GM12873 (cell line): ENCODE measurements at regions not wholly inside any gene's neighbourhood (a gene's known extent, or its start where the extent isn't known, plus 50 kb on each side); places are given as distances from the start of the nearest gene placed in this dataset.

Experiments
- CTCF ChIP-seq: IDR thresholded peaks from 2 replicates; pipeline ENCODE4 v1.5.1; 2012; ENCODE audit warnings: low read depth, mild to moderate bottlenecking, moderate library complexity, low read length, control low read depth; ENCODE audit not compliant: insufficient read depth; ENCODE audit errors: missing control alignments

DNA sequence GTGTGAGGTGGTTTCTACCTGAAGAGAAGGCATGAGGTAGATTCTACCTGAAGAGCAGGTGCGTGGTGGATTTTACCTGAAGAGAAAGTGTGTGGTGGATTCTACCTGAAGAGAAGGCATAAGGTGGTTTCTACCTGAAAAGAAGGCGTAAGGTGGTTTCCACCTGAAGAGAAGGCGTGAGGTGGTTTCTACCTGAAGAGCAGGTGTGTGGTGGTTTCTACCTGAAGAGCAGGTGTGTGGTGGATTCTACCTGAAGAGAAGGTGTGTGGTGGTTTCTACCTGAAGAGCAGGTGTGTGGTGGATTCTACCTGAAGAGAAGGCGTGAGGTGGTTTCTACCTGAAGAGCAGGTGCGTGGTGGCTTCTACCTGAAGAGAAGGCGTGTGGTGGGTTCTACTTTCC is 192.8 kb downstream of the MED10 start:
- no peak for TF ChIP-seq CTCF

DNA sequence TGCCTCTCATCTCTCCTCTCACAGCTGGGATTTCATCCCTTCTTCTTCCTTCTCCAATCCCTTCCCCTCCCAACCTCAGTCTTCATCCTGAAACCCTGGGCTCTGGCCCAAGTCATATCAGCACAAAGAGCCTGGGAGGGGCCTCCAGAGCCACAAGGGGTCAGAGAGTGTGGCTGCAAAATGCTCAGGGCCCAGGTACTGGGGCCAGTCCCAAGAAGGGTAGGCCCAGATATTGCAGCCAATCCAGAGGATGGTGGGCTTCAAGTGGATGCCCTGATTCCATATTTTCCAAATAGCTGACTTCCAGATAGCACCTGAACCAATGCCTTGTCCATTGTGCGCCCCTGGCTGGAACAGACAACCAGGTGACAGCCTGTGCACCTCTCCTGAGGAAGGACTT is 193.9 kb downstream of the MED10 start:
- TF ChIP-seq CTCF = no peak

GRCh38 chr5:6183391-6184390 is 194.7 kb downstream of the MED10 start:
- TF ChIP-seq CTCF = no peak

- no peak for TF ChIP-seq CTCF
These were observed 196.0 kb downstream of the MED10 start for GRCh38 chr5:6182271-6182815.

- TF ChIP-seq CTCF = no peak
These were observed 196.5 kb downstream of the MED10 start for GRCh38 chr5:6181871-6182270.

GRCh38 chr5:6181147-6181729 is 197.1 kb downstream of the MED10 start:
- TF ChIP-seq CTCF = no peak

GRCh38 chr5:6180231-6180872 is 198.0 kb downstream of the MED10 start:
- no peak for TF ChIP-seq CTCF
